ENCODE measurements at regions not wholly inside any gene's neighbourhood (a gene's known extent, or its start where the extent isn't known, plus 50 kb on each side); places are given as distances from the start of the nearest gene placed in this dataset.
"Not testable (repeated sequence)": the region's sequence is repeated elsewhere in the genome, so short reads cannot be mapped to it uniquely, and the experiment has no call there.

GRCh38 chr4:141480950-141481349, 155.4 kb upstream of the IL15 start (continued):
- TF ChIP-seq, protein P1, sequence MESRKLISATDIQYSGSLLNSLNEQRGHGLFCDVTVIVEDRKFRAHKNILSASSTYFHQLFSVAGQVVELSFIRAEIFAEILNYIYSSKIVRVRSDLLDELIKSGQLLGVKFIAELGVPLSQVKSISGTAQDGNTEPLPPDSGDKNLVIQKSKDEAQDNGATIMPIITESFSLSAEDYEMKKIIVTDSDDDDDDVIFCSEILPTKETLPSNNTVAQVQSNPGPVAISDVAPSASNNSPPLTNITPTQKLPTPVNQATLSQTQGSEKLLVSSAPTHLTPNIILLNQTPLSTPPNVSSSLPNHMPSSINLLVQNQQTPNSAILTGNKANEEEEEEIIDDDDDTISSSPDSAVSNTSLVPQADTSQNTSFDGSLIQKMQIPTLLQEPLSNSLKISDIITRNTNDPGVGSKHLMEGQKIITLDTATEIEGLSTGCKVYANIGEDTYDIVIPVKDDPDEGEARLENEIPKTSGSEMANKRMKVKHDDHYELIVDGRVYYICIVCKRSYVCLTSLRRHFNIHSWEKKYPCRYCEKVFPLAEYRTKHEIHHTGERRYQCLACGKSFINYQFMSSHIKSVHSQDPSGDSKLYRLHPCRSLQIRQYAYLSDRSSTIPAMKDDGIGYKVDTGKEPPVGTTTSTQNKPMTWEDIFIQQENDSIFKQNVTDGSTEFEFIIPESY (IDR thresholded peaks at IDR 0.05) = no peak
- no peak for TF ChIP-seq JUND (IDR thresholded peaks at IDR 0.05)

- not testable (repeated sequence) for H3K4me1 ChIP-seq (ENCODE audit: control insufficient read depth in 4 of 4, insufficient read depth in 4 of 4, low read length in 3 of 4); H3K9ac ChIP-seq (ENCODE audit: low read depth in 1 of 2, low read length in 2 of 2); H3K36me3 ChIP-seq (ENCODE audit: control insufficient read depth in 4 of 4, insufficient read depth in 3 of 4, low read depth in 1 of 4, low read length in 3 of 4); H3K27ac ChIP-seq (ENCODE audit: low read depth in 1 of 2, low read length in 2 of 2); H3K27me3 ChIP-seq (ENCODE audit: control insufficient read depth in 4 of 4, insufficient read depth in 4 of 4, low read length in 3 of 4); H3K4me3 ChIP-seq (ENCODE audit: low read depth in 1 of 3, low read length in 3 of 3); DNase-seq (ENCODE audit: low spot score)
- peaks cover 0 to 15% (median 4%) of the 10 kb centered on the region in 4 donors for H3K9me3 ChIP-seq (ENCODE audit: control insufficient read depth in 4 of 4, low read length in 3 of 4)
- WGBS = 88% methylated on average over 12 of the region's 12 CpGs
Observed at GRCh38 chr4:141484298-141484697, 152.1 kb upstream of the IL15 start.

DNA sequence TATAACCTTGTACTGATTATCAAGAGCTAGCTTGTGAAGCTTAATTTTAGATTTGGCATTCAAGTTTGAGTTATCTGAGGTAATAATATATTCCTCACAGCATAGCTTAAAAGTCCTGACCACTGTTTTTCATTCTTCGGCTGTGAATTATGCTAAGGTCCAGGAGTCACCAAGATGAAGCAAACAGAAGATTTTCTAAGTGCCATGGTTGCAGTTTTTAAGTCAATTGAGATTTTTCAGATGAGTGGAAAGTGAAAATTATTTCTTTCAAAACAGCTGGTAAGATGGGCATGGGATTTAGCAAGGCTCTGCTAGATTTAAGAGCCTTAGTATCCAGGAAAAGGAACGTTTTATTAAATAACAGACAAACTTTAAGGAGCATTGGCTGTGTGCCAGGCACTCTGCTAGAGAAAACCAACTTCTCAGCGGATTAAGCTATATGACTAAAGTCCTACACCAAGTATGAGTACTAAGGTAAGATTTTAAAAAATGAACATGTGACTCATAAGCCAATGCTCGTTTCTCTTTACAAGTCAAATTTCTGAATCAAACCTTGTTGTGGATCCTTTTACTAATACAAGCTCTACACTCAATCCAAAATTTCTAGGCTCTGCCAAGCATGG, 149.9 kb upstream of the IL15 start:
- WGBS = 73% methylated on average over 4 of the region's 4 CpGs
- H3K27ac ChIP-seq (ENCODE audit: low read depth in 1 of 2, low read length in 2 of 2) = no peak overlapping the region
- no peaks in the 10 kb centered on the region for H3K4me1 ChIP-seq (ENCODE audit: control insufficient read depth in 4 of 4, insufficient read depth in 4 of 4, low read length in 3 of 4)
- DNase-seq (ENCODE audit: low spot score) = no peak
- TF ChIP-seq YY1 (IDR thresholded peaks at IDR 0.05) (no peak), FOXA2 (IDR thresholded peaks at IDR 0.05) (no peak), FOXA1 (IDR thresholded peaks at IDR 0.05) (no peak), RAD21 (IDR thresholded peaks at IDR 0.05) (no peak)
- no peak overlapping the region for H3K4me3 ChIP-seq (ENCODE audit: low read depth in 1 of 3, low read length in 3 of 3)
- peaks cover 0 to 4% (median 1%) of the 10 kb centered on the region in 4 donors for H3K9me3 ChIP-seq (ENCODE audit: control insufficient read depth in 4 of 4, low read length in 3 of 4)
- H3K9ac ChIP-seq (ENCODE audit: low read depth in 1 of 2, low read length in 2 of 2) = no peak overlapping the region
- no peaks in the 10 kb centered on the region for H3K27me3 ChIP-seq (ENCODE audit: control insufficient read depth in 4 of 4, insufficient read depth in 4 of 4, low read length in 3 of 4)
- no peaks in the 10 kb centered on the region for H3K36me3 ChIP-seq (ENCODE audit: control insufficient read depth in 4 of 4, insufficient read depth in 3 of 4, low read depth in 1 of 4, low read length in 3 of 4)

GRCh38 chr4:141497627-141498026, 138.8 kb upstream of the IL15 start:
- H3K27me3 ChIP-seq (ENCODE audit: control insufficient read depth in 4 of 4, insufficient read depth in 4 of 4, low read length in 3 of 4) = no peaks in the 10 kb centered on the region
- no peaks in the 10 kb centered on the region for H3K9me3 ChIP-seq (ENCODE audit: control insufficient read depth in 4 of 4, low read length in 3 of 4)
- DNase-seq (ENCODE audit: low spot score) = no peak
- WGBS = 91% methylated on average over 1 of the region's 1 CpG
- no peaks in the 10 kb centered on the region for H3K4me1 ChIP-seq (ENCODE audit: control insufficient read depth in 4 of 4, insufficient read depth in 4 of 4, low read length in 3 of 4)
- H3K4me3 ChIP-seq (ENCODE audit: low read depth in 1 of 3, low read length in 3 of 3) = no peak overlapping the region
- H3K27ac ChIP-seq (ENCODE audit: low read depth in 1 of 2, low read length in 2 of 2) = no peak overlapping the region
- no peak for TF ChIP-seq SP1 (IDR thresholded peaks at IDR 0.05)
- TF ChIP-seq GABPA (IDR thresholded peaks at IDR 0.05 in 1 of 2, conservative IDR thresholded peaks at IDR 0.05 in 1 of 2) = no peak
- no peak for TF ChIP-seq HNF4G (IDR thresholded peaks at IDR 0.05)
- TF ChIP-seq YY1 (IDR thresholded peaks at IDR 0.05) = no peak
- no peak for TF ChIP-seq TAF1 (conservative IDR thresholded peaks at IDR 0.05)
- no peak for TF ChIP-seq JUND (IDR thresholded peaks at IDR 0.05)
- no peak for TF ChIP-seq RAD21 (IDR thresholded peaks at IDR 0.05)
- TF ChIP-seq MAX (IDR thresholded peaks at IDR 0.05) = no peak
- TF ChIP-seq EGR1 (IDR thresholded peaks at IDR 0.05; ENCODE audit: low read depth in 2 of 2) = no peak
- TF ChIP-seq FOXA2 (IDR thresholded peaks at IDR 0.05) = no peak
- TF ChIP-seq HNF4A (conservative IDR thresholded peaks at IDR 0.05) = no peak
- TF ChIP-seq, protein P2, sequence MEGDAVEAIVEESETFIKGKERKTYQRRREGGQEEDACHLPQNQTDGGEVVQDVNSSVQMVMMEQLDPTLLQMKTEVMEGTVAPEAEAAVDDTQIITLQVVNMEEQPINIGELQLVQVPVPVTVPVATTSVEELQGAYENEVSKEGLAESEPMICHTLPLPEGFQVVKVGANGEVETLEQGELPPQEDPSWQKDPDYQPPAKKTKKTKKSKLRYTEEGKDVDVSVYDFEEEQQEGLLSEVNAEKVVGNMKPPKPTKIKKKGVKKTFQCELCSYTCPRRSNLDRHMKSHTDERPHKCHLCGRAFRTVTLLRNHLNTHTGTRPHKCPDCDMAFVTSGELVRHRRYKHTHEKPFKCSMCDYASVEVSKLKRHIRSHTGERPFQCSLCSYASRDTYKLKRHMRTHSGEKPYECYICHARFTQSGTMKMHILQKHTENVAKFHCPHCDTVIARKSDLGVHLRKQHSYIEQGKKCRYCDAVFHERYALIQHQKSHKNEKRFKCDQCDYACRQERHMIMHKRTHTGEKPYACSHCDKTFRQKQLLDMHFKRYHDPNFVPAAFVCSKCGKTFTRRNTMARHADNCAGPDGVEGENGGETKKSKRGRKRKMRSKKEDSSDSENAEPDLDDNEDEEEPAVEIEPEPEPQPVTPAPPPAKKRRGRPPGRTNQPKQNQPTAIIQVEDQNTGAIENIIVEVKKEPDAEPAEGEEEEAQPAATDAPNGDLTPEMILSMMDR (IDR thresholded peaks at IDR 0.05; ENCODE audit: low read depth, low read length, missing input control) = no peak
- no peak for TF ChIP-seq RXRA (IDR thresholded peaks at IDR 0.05)
- H3K9ac ChIP-seq (ENCODE audit: low read depth in 1 of 2, low read length in 2 of 2) = no peak overlapping the region
- H3K36me3 ChIP-seq (ENCODE audit: control insufficient read depth in 4 of 4, insufficient read depth in 3 of 4, low read depth in 1 of 4, low read length in 3 of 4) = no peaks in the 10 kb centered on the region
